GM12874 (cell line): ENCODE measurements at regions not wholly inside any gene's neighbourhood (a gene's known extent, or its start where the extent isn't known, plus 50 kb on each side); places are given as distances from the start of the nearest gene placed in this dataset.

Source experiments
- CTCF ChIP-seq: IDR thresholded peaks from 2 replicates; pipeline ENCODE4 v1.5.1; 2011; ENCODE audit warnings: low read depth, mild to moderate bottlenecking, control low read depth, low read length, moderate library complexity; ENCODE audit not compliant: insufficient read depth

- no peak for TF ChIP-seq CTCF
Measured at GRCh38 chr18:45370255-45371010, 244.8 kb upstream of the SLC14A2 start.

GRCh38 chr18:45373286-45373880 lies 241.9 kb upstream of the SLC14A2 start:
- no peak for TF ChIP-seq CTCF

- TF ChIP-seq CTCF, result no peak
Measured at GRCh38 chr18:45374236-45374635, 241.0 kb upstream of the SLC14A2 start.

GRCh38 chr18:45374878-45375630 lies 240.2 kb upstream of the SLC14A2 start:
- TF ChIP-seq CTCF, result no peak

- no peak for TF ChIP-seq CTCF
Measured at GRCh38 chr18:45376193-45376592, 239.1 kb upstream of the SLC14A2 start.

GRCh38 chr18:45378308-45378707 lies 237.0 kb upstream of the SLC14A2 start:
- TF ChIP-seq CTCF, result no peak

GRCh38 chr18:45378933-45379332 lies 236.3 kb upstream of the SLC14A2 start:
- TF ChIP-seq CTCF, result no peak
